A673 (cell line): ENCODE measurements at regions not wholly inside any gene's neighbourhood (a gene's known extent, or its start where the extent isn't known, plus 50 kb on each side); places are given as distances from the start of the nearest gene placed in this dataset.

ENCODE experiments used
- BruUV-seq: library from RNA; stranded (reverse); fragments of 400-500 nt; replicated peaks from 2 replicates; lab custom pipeline; 2021; lab: Mats Ljungman, UMichigan
- CTCF ChIA-PET: fragments of 300-600 bp; sonication (Branson Sonifier 250); formaldehyde crosslinking; loops from one replicate; lab custom pipeline; 2022; ENCODE audit warnings: antibody characterized with exemption; lab: Charles Lee
- POLR2A ChIA-PET: fragments of 300-600 bp; sonication (Branson Sonifier 250); formaldehyde crosslinking; loops from one replicate; lab custom pipeline; 2022; ENCODE audit warnings: antibody characterized with exemption; ENCODE audit not compliant: low non-redundant PET; lab: Charles Lee
- DNase-seq: peaks from one replicate; pipeline ENCODE4 v3.0.0-alpha.2; 2015; ENCODE audit warnings: low spot score
- H3K27ac ChIP-seq: fragments of 200-600 bp; sonication (generic); 2 replicates; pipeline ENCODE4 v1.5.1; 2016; ENCODE audit warnings: mixed run types, low read depth, mild to moderate bottlenecking, mixed read lengths, antibody characterized with exemption, low read length; ENCODE audit not compliant: poor library complexity, severe bottlenecking
- H3K27me3 ChIP-seq: fragments of 200-600 bp; sonication (generic); replicated peaks from 2 replicates; pipeline ENCODE4 v1.6.1; 2017; ENCODE audit warnings: mixed run types, low read depth, mild to moderate bottlenecking, mixed read lengths, antibody characterized with exemption, low read length; ENCODE audit not compliant: insufficient read depth, poor library complexity
- H3K36me3 ChIP-seq: fragments of 200-600 bp; sonication (generic); 2 replicates; pipeline ENCODE4 v1.6.1; 2016; ENCODE audit warnings: mixed run types, mild to moderate bottlenecking, mixed read lengths, antibody characterized with exemption, low read length; ENCODE audit not compliant: insufficient read depth, poor library complexity, severe bottlenecking
- H3K4me1 ChIP-seq: fragments of 200-600 bp; sonication (generic); 2 replicates; pipeline ENCODE4 v1.6.1; 2017; ENCODE audit warnings: mixed run types, mild to moderate bottlenecking, mixed read lengths, antibody characterized with exemption, low read length; ENCODE audit not compliant: insufficient read depth, poor library complexity, severe bottlenecking
- H3K4me3 ChIP-seq: fragments of 200-600 bp; sonication (generic); 2 replicates; pipeline ENCODE4 v1.5.1; 2016; ENCODE audit warnings: low read depth, mixed run types, mild to moderate bottlenecking, mixed read lengths, low read length; ENCODE audit not compliant: poor library complexity, severe bottlenecking
- H3K9me3 ChIP-seq: fragments of 200-600 bp; sonication (generic); 2 replicates; pipeline ENCODE4 v1.6.1; 2016; ENCODE audit warnings: mixed run types, low read depth, mild to moderate bottlenecking, mixed read lengths, antibody characterized with exemption, low read length; ENCODE audit not compliant: poor library complexity, severe bottlenecking
- EZH2 ChIP-seq: fragments of 200-600 bp; sonication (generic); IDR thresholded peaks from 2 replicates; pipeline ENCODE4 v1.6.1; 2017; ENCODE audit warnings: borderline replicate concordance, low read depth, mild to moderate bottlenecking, mixed read lengths, antibody characterized with exemption, low read length; ENCODE audit not compliant: poor library complexity, severe bottlenecking
- intact Hi-C: fragments of 100-400 bp; cut with micrococcal nuclease; formaldehyde crosslinking; loops from one replicate; pipeline ENCODE4 v1.10.0; 2022; ENCODE audit not compliant: unreplicated experiment
- TF ChIP-seq, protein P1 (sequence below): fragments of 300-800, 200-600 bp; sonication (generic); conservative IDR thresholded peaks from 2 replicates; pipeline ENCODE4 v1.5.1; 2017; ENCODE audit warnings: low read depth, mild to moderate bottlenecking, antibody characterized with exemption, low read length, moderate library complexity, mixed read lengths

DNA sequence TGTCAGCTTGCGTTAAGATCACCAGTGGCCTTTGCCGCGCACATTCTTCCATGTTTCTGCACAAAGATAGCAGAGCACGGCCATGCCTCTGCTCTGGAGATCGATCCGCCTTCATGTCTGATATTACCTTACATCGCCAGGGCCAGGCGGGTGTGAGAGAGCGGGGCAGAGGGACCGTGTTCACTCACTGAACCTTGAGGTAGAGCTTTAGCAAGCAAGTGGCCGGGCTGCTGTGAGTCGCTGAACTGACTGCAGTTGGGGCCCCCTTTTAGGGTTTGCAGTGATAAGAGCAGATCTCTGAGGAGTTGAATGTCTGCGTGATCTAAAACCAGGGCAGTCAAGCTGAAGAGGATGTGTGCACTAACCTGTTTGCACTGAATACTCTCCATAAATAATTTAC is 275.4 kb upstream of the OBI1 start:
- Histone ChIP-seq H3K4me1 (no peaks in the 10 kb centered on the region), H3K4me3 (no peak overlapping the region), H3K36me3 (no peaks in the 10 kb centered on the region), H3K27ac (no peak overlapping the region), H3K27me3 (no peaks in the 10 kb centered on the region), H3K9me3 (no peaks in the 10 kb centered on the region)
- intact Hi-C loops: no loop called here
- no peak for DNase-seq
- CTCF ChIA-PET: no interaction called here
- BruUV-seq: no TSS peak
- TF ChIP-seq EZH2: no peak
- TF ChIP-seq, protein P1, sequence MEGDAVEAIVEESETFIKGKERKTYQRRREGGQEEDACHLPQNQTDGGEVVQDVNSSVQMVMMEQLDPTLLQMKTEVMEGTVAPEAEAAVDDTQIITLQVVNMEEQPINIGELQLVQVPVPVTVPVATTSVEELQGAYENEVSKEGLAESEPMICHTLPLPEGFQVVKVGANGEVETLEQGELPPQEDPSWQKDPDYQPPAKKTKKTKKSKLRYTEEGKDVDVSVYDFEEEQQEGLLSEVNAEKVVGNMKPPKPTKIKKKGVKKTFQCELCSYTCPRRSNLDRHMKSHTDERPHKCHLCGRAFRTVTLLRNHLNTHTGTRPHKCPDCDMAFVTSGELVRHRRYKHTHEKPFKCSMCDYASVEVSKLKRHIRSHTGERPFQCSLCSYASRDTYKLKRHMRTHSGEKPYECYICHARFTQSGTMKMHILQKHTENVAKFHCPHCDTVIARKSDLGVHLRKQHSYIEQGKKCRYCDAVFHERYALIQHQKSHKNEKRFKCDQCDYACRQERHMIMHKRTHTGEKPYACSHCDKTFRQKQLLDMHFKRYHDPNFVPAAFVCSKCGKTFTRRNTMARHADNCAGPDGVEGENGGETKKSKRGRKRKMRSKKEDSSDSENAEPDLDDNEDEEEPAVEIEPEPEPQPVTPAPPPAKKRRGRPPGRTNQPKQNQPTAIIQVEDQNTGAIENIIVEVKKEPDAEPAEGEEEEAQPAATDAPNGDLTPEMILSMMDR: no peak
- POLR2A ChIA-PET: no interaction called here

DNA sequence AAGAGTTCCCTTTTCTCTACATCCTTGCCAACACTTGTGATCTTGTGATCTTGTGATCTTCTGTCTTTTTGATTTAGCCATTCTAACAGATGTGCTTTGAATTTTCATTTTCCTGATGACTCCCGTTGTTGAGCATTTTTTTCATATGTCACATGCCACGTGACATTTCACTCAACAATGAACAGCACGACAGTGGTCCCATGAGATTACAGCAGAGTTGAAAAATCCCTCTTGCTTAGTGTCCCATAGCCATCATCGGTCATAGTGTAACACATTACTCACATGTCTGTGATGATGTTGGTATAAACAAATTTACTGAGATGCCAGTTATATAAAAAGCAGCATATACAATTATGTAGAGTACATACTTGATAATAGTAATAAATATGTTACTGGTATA is 256.1 kb upstream of the OBI1 start:
- intact Hi-C loops: no loop called here
- ChIA-PET CTCF (no interaction called here), POLR2A (no interaction called here)
- Histone ChIP-seq H3K27me3 (no peaks in the 10 kb centered on the region), H3K27ac (no peak overlapping the region), H3K9me3 (no peaks in the 10 kb centered on the region), H3K4me1 (no peaks in the 10 kb centered on the region), H3K4me3 (no peak overlapping the region), H3K36me3 (no peaks in the 10 kb centered on the region)
- no peak for DNase-seq
- no TSS peak for BruUV-seq
- TF ChIP-seq EZH2: no peak
- TF ChIP-seq, protein P1: no peak

DNA sequence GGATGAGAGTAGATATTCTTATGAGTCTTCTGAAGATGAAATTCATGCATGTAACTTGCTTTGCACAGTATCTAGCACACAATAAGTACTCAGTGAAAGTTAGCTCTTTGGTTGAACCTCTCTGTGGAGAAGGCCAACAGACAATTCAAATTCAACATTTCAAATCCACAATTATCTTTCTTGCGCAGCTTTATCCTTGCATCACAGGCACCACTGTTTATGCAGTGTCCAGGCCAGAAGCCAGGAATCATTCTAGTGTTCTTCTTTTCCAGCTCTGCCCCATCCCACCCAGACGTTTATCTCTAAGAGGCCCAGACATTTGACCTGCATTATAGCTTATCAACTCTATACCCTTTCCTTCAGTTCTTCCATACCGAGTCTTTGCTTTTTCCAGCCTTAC is 254.7 kb upstream of the OBI1 start:
- ChIA-PET CTCF (no interaction called here), POLR2A (no interaction called here)
- intact Hi-C loops: no loop called here
- no peak for DNase-seq
- Histone ChIP-seq H3K27me3 (no peaks in the 10 kb centered on the region), H3K4me1 (no peaks in the 10 kb centered on the region), H3K27ac (no peak overlapping the region), H3K4me3 (no peak overlapping the region), H3K36me3 (no peaks in the 10 kb centered on the region), H3K9me3 (no peaks in the 10 kb centered on the region)
- TF ChIP-seq EZH2: no peak
- TF ChIP-seq, protein P1: no peak
- BruUV-seq: no TSS peak
